ENCODE measurements at regions not wholly inside any gene's neighbourhood (a gene's known extent, or its start where the extent isn't known, plus 50 kb on each side); places are given as distances from the start of the nearest gene placed in this dataset.

GRCh38 chr6:167548451-167548850 lies 223.6 kb downstream of the TTLL2 start:
- H3K27me3 ChIP-seq (replicated peaks; ENCODE audit: insufficient read depth, low read depth, low read length, poor library complexity): no peaks in the 10 kb centered on the region
- H3K4me3 ChIP-seq (ENCODE audit: low read depth, low read length, poor library complexity, severe bottlenecking): no peak overlapping the region
- no peaks in the 10 kb centered on the region for H3K9me3 ChIP-seq (ENCODE audit: low read depth, low read length, poor library complexity, severe bottlenecking)
- DNase-seq (ENCODE audit: low spot score): no peak
- no peaks in the 10 kb centered on the region for H3K36me3 ChIP-seq (ENCODE audit: insufficient read depth, low read length, poor library complexity, severe bottlenecking)
- BruUV-seq (replicated peaks): no TSS peak
- intact Hi-C loops (cut with micrococcal nuclease; ENCODE audit: unreplicated experiment): no loop called here
- TF ChIP-seq EZH2 (IDR thresholded peaks at IDR 0.05; ENCODE audit: borderline replicate concordance, low read depth, low read length, poor library complexity, severe bottlenecking): no peak
- H3K4me1 ChIP-seq (ENCODE audit: insufficient read depth, low read length, poor library complexity, severe bottlenecking): no peaks in the 10 kb centered on the region
- POLR2A ChIA-PET (ENCODE audit: low non-redundant PET): interaction anchor here (0.7 kb wide), 1 partner anchor 191 kb away, joined by 4 read pairs; no protein-coding TSS in a partner anchor
- CTCF ChIA-PET: no interaction called here
- H3K27ac ChIP-seq (ENCODE audit: low read depth, low read length, poor library complexity, severe bottlenecking): no peak overlapping the region

- intact Hi-C loops (cut with micrococcal nuclease; ENCODE audit: unreplicated experiment): no loop called here
These were observed 224.3 kb downstream of the TTLL2 start for GRCh38 chr6:167549213-167549612.

GRCh38 chr6:167550941-167551627 lies 226.2 kb downstream of the TTLL2 start:
- Histone ChIP-seq H3K9me3 (ENCODE audit: low read depth, low read length, poor library complexity, severe bottlenecking) (no peaks in the 10 kb centered on the region), H3K4me3 (ENCODE audit: low read depth, low read length, poor library complexity, severe bottlenecking) (no peak overlapping the region), H3K36me3 (ENCODE audit: insufficient read depth, low read length, poor library complexity, severe bottlenecking) (no peaks in the 10 kb centered on the region), H3K27ac (ENCODE audit: low read depth, low read length, poor library complexity, severe bottlenecking) (no peak overlapping the region), H3K27me3 (replicated peaks; ENCODE audit: insufficient read depth, low read depth, low read length, poor library complexity) (no peaks in the 10 kb centered on the region), H3K4me1 (ENCODE audit: insufficient read depth, low read length, poor library complexity, severe bottlenecking) (no peaks in the 10 kb centered on the region)
- TF ChIP-seq CTCF (conservative IDR thresholded peaks at IDR 0.05; ENCODE audit: low read depth, low read length) (no peak), EZH2 (IDR thresholded peaks at IDR 0.05; ENCODE audit: borderline replicate concordance, low read depth, low read length, poor library complexity, severe bottlenecking) (no peak)
- POLR2A ChIA-PET (ENCODE audit: low non-redundant PET): no interaction called here
- no peak for DNase-seq (ENCODE audit: low spot score)
- intact Hi-C loops (cut with micrococcal nuclease; ENCODE audit: unreplicated experiment): no loop called here
- BruUV-seq (replicated peaks): no TSS peak
- CTCF ChIA-PET: no interaction called here

More at GRCh38 chr6:167549213-167549612, 224.3 kb downstream of the TTLL2 start:
- H3K36me3 ChIP-seq (ENCODE audit: insufficient read depth, low read length, poor library complexity, severe bottlenecking): no peaks in the 10 kb centered on the region
- no peaks in the 10 kb centered on the region for H3K9me3 ChIP-seq (ENCODE audit: low read depth, low read length, poor library complexity, severe bottlenecking)
- H3K4me3 ChIP-seq (ENCODE audit: low read depth, low read length, poor library complexity, severe bottlenecking): no peak overlapping the region
- no TSS peak for BruUV-seq (replicated peaks)
- ChIA-PET CTCF (no interaction called here), POLR2A (ENCODE audit: low non-redundant PET) (no interaction called here)
- DNase-seq (ENCODE audit: low spot score): no peak
- H3K4me1 ChIP-seq (ENCODE audit: insufficient read depth, low read length, poor library complexity, severe bottlenecking): no peaks in the 10 kb centered on the region
- H3K27ac ChIP-seq (ENCODE audit: low read depth, low read length, poor library complexity, severe bottlenecking): no peak overlapping the region
- no peaks in the 10 kb centered on the region for H3K27me3 ChIP-seq (replicated peaks; ENCODE audit: insufficient read depth, low read depth, low read length, poor library complexity)
- TF ChIP-seq EZH2 (IDR thresholded peaks at IDR 0.05; ENCODE audit: borderline replicate concordance, low read depth, low read length, poor library complexity, severe bottlenecking) (no peak), CTCF (conservative IDR thresholded peaks at IDR 0.05; ENCODE audit: low read depth, low read length) (no peak)

All from A673 (cell line).